Naive B cell (primary cell): ENCODE measurements at regions not wholly inside any gene's neighbourhood (a gene's known extent, or its start where the extent isn't known, plus 50 kb on each side); places are given as distances from the start of the nearest gene placed in this dataset.

Source experiments
- ATAC-seq, 2 donors: fragments of 150-1000 bp; cut with Tn5 transposase; 2 replicates each; pipeline ENCODE4 v1.10.0; 2021; ENCODE audit warnings: low read depth in 2 of 2, mild to moderate bottlenecking in 2 of 2, moderate library complexity in 2 of 2
- DNase-seq: peaks from one replicate; pipeline ENCODE4 v3.0.0; 2022
- H3K27ac Mint-ChIP-seq, 6 donors: one replicate each; pipeline ENCODE4 v1.8.0; 2020 to 2022; ENCODE audit warnings: mild to moderate bottlenecking in 6 of 6, mixed read lengths in 6 of 6, moderate library complexity in 5 of 6, inconsistent platforms in 2 of 6
- H3K27me3 Mint-ChIP-seq, 3 donors: one replicate each; pipeline ENCODE4 v1.8.0; 2021 to 2022; ENCODE audit warnings: mixed read lengths in 3 of 3, mild to moderate bottlenecking in 1 of 3
- H3K36me3 Mint-ChIP-seq, 2 donors: one replicate each; pipeline ENCODE4 v1.8.0; 2020 to 2022; ENCODE audit warnings: mixed read lengths in 2 of 2, inconsistent platforms in 1 of 2, mild to moderate bottlenecking in 1 of 2
- H3K4me1 Mint-ChIP-seq, 3 donors: one replicate each; pipeline ENCODE4 v1.8.0; 2020 to 2022; ENCODE audit warnings: mixed read lengths in 3 of 3, inconsistent platforms in 1 of 3, mild to moderate bottlenecking in 1 of 3, moderate library complexity in 1 of 3
- H3K4me3 Mint-ChIP-seq, 8 donors: one replicate each; pipeline ENCODE4 v1.8.0; 2020 to 2022; ENCODE audit warnings: mild to moderate bottlenecking in 8 of 8, mixed read lengths in 8 of 8, moderate library complexity in 8 of 8, inconsistent platforms in 2 of 8
- H3K9me3 Mint-ChIP-seq, 7 donors: one replicate each; pipeline ENCODE4 v1.8.0; 2020 to 2022; ENCODE audit warnings: mixed read lengths in 7 of 7, mild to moderate bottlenecking in 5 of 7, inconsistent platforms in 2 of 7, moderate library complexity in 1 of 7

GRCh38 chrX:9132036-9132638, 98.2 kb upstream of the FAM9B start:
- peaks cover 0 to 13% (median 0%) of the 10 kb centered on the region in 3 donors for H3K27me3 Mint-ChIP-seq
- no peaks in the 10 kb centered on the region for H3K36me3 Mint-ChIP-seq
- DNase-seq, result no peak
- ATAC-seq, result no peak
- H3K27ac Mint-ChIP-seq, result no peak overlapping the region
- H3K9me3 Mint-ChIP-seq, result peaks cover 0 to 11% (median 5%) of the 10 kb centered on the region in 7 donors
- H3K4me1 Mint-ChIP-seq, result no peaks in the 10 kb centered on the region
- no peak overlapping the region for H3K4me3 Mint-ChIP-seq

- Mint-ChIP-seq H3K4me3 (no peak overlapping the region), H3K9me3 (peaks cover 0 to 11% (median 5%) of the 10 kb centered on the region in 7 donors), H3K4me1 (no peaks in the 10 kb centered on the region), H3K27me3 (peaks cover 0 to 16% (median 0%) of the 10 kb centered on the region in 3 donors), H3K27ac (no peak overlapping the region), H3K36me3 (no peaks in the 10 kb centered on the region)
- DNase-seq (no peak), ATAC-seq (no peak)
Measured at GRCh38 chrX:9133426-9133825, 99.5 kb upstream of the FAM9B start.

- peaks cover 0 to 16% (median 0%) of the 10 kb centered on the region in 3 donors for H3K27me3 Mint-ChIP-seq
- ATAC-seq (no peak), DNase-seq (no peak)
- peaks cover 2 to 12% (median 6%) of the 10 kb centered on the region in 7 donors for H3K9me3 Mint-ChIP-seq
- no peaks in the 10 kb centered on the region for H3K36me3 Mint-ChIP-seq
- H3K27ac Mint-ChIP-seq, result peak overlapping the region in 1 of 6 donors; percentile 62
- H3K4me3 Mint-ChIP-seq, result no peak overlapping the region
- no peaks in the 10 kb centered on the region for H3K4me1 Mint-ChIP-seq
Measured at GRCh38 chrX:9134366-9134765, 100.4 kb upstream of the FAM9B start.

- Mint-ChIP-seq H3K36me3 (no peaks in the 10 kb centered on the region), H3K4me1 (no peaks in the 10 kb centered on the region), H3K27me3 (peaks cover 0 to 7% (median 0%) of the 10 kb centered on the region in 3 donors), H3K9me3 (peaks cover 4 to 16% (median 6%) of the 10 kb centered on the region in 7 donors), H3K4me3 (peak overlapping the region in 1 of 8 donors; percentile 5), H3K27ac (no peak overlapping the region)
- DNase-seq (no peak), ATAC-seq (no peak)
Measured at GRCh38 chrX:9135901-9136510, 102.1 kb upstream of the FAM9B start.

GRCh38 chrX:9137152-9137551, 103.2 kb upstream of the FAM9B start:
- no peak for ATAC-seq
- H3K27me3 Mint-ChIP-seq, result peaks cover 0 to 7% (median 0%) of the 10 kb centered on the region in 3 donors
- H3K4me1 Mint-ChIP-seq, result no peaks in the 10 kb centered on the region
- DNase-seq, result no peak
- H3K27ac Mint-ChIP-seq, result peak overlapping the region in 1 of 6 donors; percentile 56
- no peak overlapping the region for H3K4me3 Mint-ChIP-seq
- H3K9me3 Mint-ChIP-seq, result peaks cover 4 to 13% (median 6%) of the 10 kb centered on the region in 7 donors
- no peaks in the 10 kb centered on the region for H3K36me3 Mint-ChIP-seq

- no peaks in the 10 kb centered on the region for H3K36me3 Mint-ChIP-seq
- no peak overlapping the region for H3K27ac Mint-ChIP-seq
- peaks cover 14 to 30% (median 25%) of the 10 kb centered on the region in 3 donors for H3K27me3 Mint-ChIP-seq
- H3K9me3 Mint-ChIP-seq, result peaks cover 0 to 8% (median 5%) of the 10 kb centered on the region in 7 donors
- no peak for DNase-seq
- no peak for ATAC-seq
- H3K4me1 Mint-ChIP-seq, result peaks cover 0 to 5% (median 0%) of the 10 kb centered on the region in 3 donors
- no peak overlapping the region for H3K4me3 Mint-ChIP-seq
Measured at GRCh38 chrX:9141496-9141895, 107.6 kb upstream of the FAM9B start.

GRCh38 chrX:9144701-9145241, 110.8 kb upstream of the FAM9B start:
- H3K27me3 Mint-ChIP-seq, result peaks cover 25 to 41% (median 33%) of the 10 kb centered on the region in 3 donors
- DNase-seq (no peak), ATAC-seq (no peak)
- H3K4me3 Mint-ChIP-seq, result no peak overlapping the region
- H3K36me3 Mint-ChIP-seq, result peaks cover 0 to 8% of the 10 kb centered on the region in 2 donors
- H3K27ac Mint-ChIP-seq, result no peak overlapping the region
- peaks cover 0 to 5% (median 0%) of the 10 kb centered on the region in 3 donors for H3K4me1 Mint-ChIP-seq
- peaks cover 0 to 5% (median 0%) of the 10 kb centered on the region in 7 donors for H3K9me3 Mint-ChIP-seq

GRCh38 chrX:9146657-9147056, 112.7 kb upstream of the FAM9B start:
- Mint-ChIP-seq H3K9me3 (peaks cover 0 to 9% (median 0%) of the 10 kb centered on the region in 7 donors), H3K36me3 (peaks cover 0 to 13% of the 10 kb centered on the region in 2 donors), H3K27ac (no peak overlapping the region), H3K4me3 (no peak overlapping the region), H3K4me1 (peaks cover 3 to 6% (median 5%) of the 10 kb centered on the region in 3 donors), H3K27me3 (peaks cover 29 to 45% (median 35%) of the 10 kb centered on the region in 3 donors)
- ATAC-seq (no peak), DNase-seq (no peak)

GRCh38 chrX:9147086-9147485, 113.2 kb upstream of the FAM9B start:
- H3K4me1 Mint-ChIP-seq, result peaks cover 8 to 10% (median 9%) of the 10 kb centered on the region in 3 donors
- ATAC-seq, result no peak
- peaks cover 0 to 13% of the 10 kb centered on the region in 2 donors for H3K36me3 Mint-ChIP-seq
- no peak for DNase-seq
- H3K27ac Mint-ChIP-seq, result no peak overlapping the region
- peaks cover 34 to 45% (median 35%) of the 10 kb centered on the region in 3 donors for H3K27me3 Mint-ChIP-seq
- H3K9me3 Mint-ChIP-seq, result peaks cover 0 to 13% (median 0%) of the 10 kb centered on the region in 7 donors
- no peak overlapping the region for H3K4me3 Mint-ChIP-seq

- no peak overlapping the region for H3K4me3 Mint-ChIP-seq
- DNase-seq, result no peak
- peaks cover 0 to 13% of the 10 kb centered on the region in 2 donors for H3K36me3 Mint-ChIP-seq
- peaks cover 9 to 14% (median 10%) of the 10 kb centered on the region in 3 donors for H3K4me1 Mint-ChIP-seq
- H3K27me3 Mint-ChIP-seq, result peaks cover 35 to 45% (median 36%) of the 10 kb centered on the region in 3 donors
- no peak for ATAC-seq
- no peak overlapping the region for H3K27ac Mint-ChIP-seq
- H3K9me3 Mint-ChIP-seq, result peaks cover 0 to 15% (median 0%) of the 10 kb centered on the region in 7 donors
Measured at GRCh38 chrX:9147726-9148125, 113.8 kb upstream of the FAM9B start.

GRCh38 chrX:9148615-9149399, 114.9 kb upstream of the FAM9B start:
- no peak overlapping the region for H3K27ac Mint-ChIP-seq
- DNase-seq (no peak), ATAC-seq (no peak)
- H3K4me1 Mint-ChIP-seq, result peaks cover 9 to 14% (median 14%) of the 10 kb centered on the region in 3 donors
- H3K9me3 Mint-ChIP-seq, result peaks cover 0 to 15% (median 0%) of the 10 kb centered on the region in 7 donors
- H3K36me3 Mint-ChIP-seq, result peaks cover 0 to 13% of the 10 kb centered on the region in 2 donors
- peaks cover 41 to 52% (median 44%) of the 10 kb centered on the region in 3 donors for H3K27me3 Mint-ChIP-seq
- no peak overlapping the region for H3K4me3 Mint-ChIP-seq

GRCh38 chrX:9149501-9150245, 115.7 kb upstream of the FAM9B start:
- H3K9me3 Mint-ChIP-seq, result peaks cover 0 to 15% (median 1%) of the 10 kb centered on the region in 7 donors
- DNase-seq, result no peak
- H3K4me1 Mint-ChIP-seq, result peaks cover 8 to 14% (median 14%) of the 10 kb centered on the region in 3 donors
- H3K4me3 Mint-ChIP-seq, result no peak overlapping the region
- peaks cover 0 to 13% of the 10 kb centered on the region in 2 donors for H3K36me3 Mint-ChIP-seq
- H3K27me3 Mint-ChIP-seq, result peaks cover 35 to 52% (median 45%) of the 10 kb centered on the region in 3 donors
- ATAC-seq, result no peak
- H3K27ac Mint-ChIP-seq, result no peak overlapping the region
